Loucy (cell line): ENCODE measurements at regions not wholly inside any gene's neighbourhood (a gene's known extent, or its start where the extent isn't known, plus 50 kb on each side); places are given as distances from the start of the nearest gene placed in this dataset.

ENCODE experiments used
- H2AFZ ChIP-seq: fragments of 200-600 bp; sonication (generic); 2 replicates; pipeline ENCODE4 v1.6.0; 2016; ENCODE audit warnings: antibody characterized with exemption, mild to moderate bottlenecking, low read length, moderate library complexity
- H3F3A ChIP-seq: fragments of 200-600 bp; 2 replicates; pipeline ENCODE4 v1.6.0; 2016; ENCODE audit warnings: antibody characterized with exemption, low read depth, mild to moderate bottlenecking
- H3K27me3 ChIP-seq: fragments of 200-600 bp; sonication (generic); 2 replicates; pipeline ENCODE4 v1.6.1; 2014; ENCODE audit warnings: low read length, mild to moderate bottlenecking; ENCODE audit not compliant: insufficient read depth, poor library complexity, severe bottlenecking
- H3K36me3 ChIP-seq: fragments of 200-600 bp; sonication (generic); 2 replicates; pipeline ENCODE4 v1.6.1; 2016; ENCODE audit warnings: low read length; ENCODE audit not compliant: insufficient read depth
- H3K4me1 ChIP-seq: fragments of 200-600 bp; sonication (generic); 2 replicates; pipeline ENCODE4 v1.5.1; 2014; ENCODE audit warnings: low read length, mild to moderate bottlenecking; ENCODE audit not compliant: insufficient read depth, poor library complexity, severe bottlenecking
- H3K4me2 ChIP-seq: fragments of 200-600 bp; sonication (generic); 2 replicates; pipeline ENCODE4 v1.6.0; 2014; ENCODE audit warnings: antibody characterized with exemption, low read length, low read depth, mild to moderate bottlenecking; ENCODE audit not compliant: poor library complexity, severe bottlenecking
- H3K4me3 ChIP-seq: fragments of 200-600 bp; sonication (generic); 2 replicates; pipeline ENCODE4 v1.5.1; 2014; ENCODE audit warnings: low read length, mild to moderate bottlenecking, mixed read lengths; ENCODE audit not compliant: poor library complexity, severe bottlenecking
- H3K79me2 ChIP-seq: fragments of 200-600 bp; sonication (generic); 2 replicates; pipeline ENCODE4 v1.6.1; 2014; ENCODE audit warnings: low read length; ENCODE audit not compliant: insufficient read depth
- H3K9ac ChIP-seq: fragments of 200-600 bp; sonication (generic); 2 replicates; pipeline ENCODE4 v1.6.0; 2014; ENCODE audit warnings: mild to moderate bottlenecking, low read depth, low read length, moderate library complexity; ENCODE audit not compliant: poor library complexity, severe bottlenecking
- H3K9me2 ChIP-seq: fragments of 200-600 bp; sonication (generic); replicated peaks from 2 replicates; pipeline ENCODE4 v1.6.1; 2016; ENCODE audit warnings: low read depth, low read length, mixed read lengths
- H3K9me3 ChIP-seq: fragments of 200-600 bp; sonication (generic); 2 replicates; pipeline ENCODE4 v1.6.1; 2014; ENCODE audit warnings: mild to moderate bottlenecking, antibody characterized with exemption, low read length, low read depth; ENCODE audit not compliant: insufficient read depth
- H4K20me1 ChIP-seq: fragments of 200-600 bp; sonication (generic); 2 replicates; pipeline ENCODE4 v1.6.0; 2014; ENCODE audit warnings: antibody characterized with exemption, low read length, mild to moderate bottlenecking; ENCODE audit not compliant: insufficient read depth, poor library complexity, severe bottlenecking
- EZH2phosphoT487 ChIP-seq: fragments of 200-600 bp; IDR thresholded peaks from 2 replicates; pipeline ENCODE4 v1.6.1; 2018; ENCODE audit warnings: antibody characterized with exemption, mild to moderate bottlenecking, moderate library complexity, borderline replicate concordance
- TF ChIP-seq, protein P1 (sequence below): fragments of 200-600 bp; sonication (generic); conservative IDR thresholded peaks from 2 replicates; pipeline ENCODE4 v1.5.1; 2014; ENCODE audit warnings: mild to moderate bottlenecking, antibody characterized with exemption, low read length

DNA sequence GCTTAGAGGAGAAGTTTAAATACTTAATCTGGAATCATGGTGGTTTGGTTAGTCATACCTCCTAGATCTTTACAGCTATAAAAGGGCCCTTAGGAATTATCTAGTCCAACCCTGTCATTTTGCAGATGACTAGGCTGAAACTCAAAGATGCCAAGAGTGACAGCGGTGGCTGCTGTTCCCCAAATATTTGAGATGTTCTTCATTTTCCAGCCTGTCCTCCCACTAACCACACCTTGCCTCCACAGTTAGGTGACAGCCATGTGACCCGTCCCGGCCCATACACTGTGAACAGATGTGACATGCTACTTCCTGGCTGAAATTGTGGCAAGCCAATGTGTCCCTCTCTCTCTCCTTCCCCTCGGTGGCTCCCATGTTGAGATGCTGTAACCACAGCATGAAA is 225.5 kb upstream of the IPO5 start:
- Histone ChIP-seq H3K4me1 (no peaks in the 10 kb centered on the region), H3K36me3 (no peaks in the 10 kb centered on the region), H3K9ac (no peak overlapping the region), H4K20me1 (no peaks in the 10 kb centered on the region), H2AFZ (no peak overlapping the region), H3K79me2 (no peaks in the 10 kb centered on the region), H3K4me2 (no peak overlapping the region), H3K9me3 (no peaks in the 10 kb centered on the region; the same call in 1 of the 2 replicates), H3K9me2 (no peaks in the 10 kb centered on the region), H3K27me3 (no peaks in the 10 kb centered on the region), H3K4me3 (no peak overlapping the region), H3F3A (no peaks in the 10 kb centered on the region)
- TF ChIP-seq, protein P1, sequence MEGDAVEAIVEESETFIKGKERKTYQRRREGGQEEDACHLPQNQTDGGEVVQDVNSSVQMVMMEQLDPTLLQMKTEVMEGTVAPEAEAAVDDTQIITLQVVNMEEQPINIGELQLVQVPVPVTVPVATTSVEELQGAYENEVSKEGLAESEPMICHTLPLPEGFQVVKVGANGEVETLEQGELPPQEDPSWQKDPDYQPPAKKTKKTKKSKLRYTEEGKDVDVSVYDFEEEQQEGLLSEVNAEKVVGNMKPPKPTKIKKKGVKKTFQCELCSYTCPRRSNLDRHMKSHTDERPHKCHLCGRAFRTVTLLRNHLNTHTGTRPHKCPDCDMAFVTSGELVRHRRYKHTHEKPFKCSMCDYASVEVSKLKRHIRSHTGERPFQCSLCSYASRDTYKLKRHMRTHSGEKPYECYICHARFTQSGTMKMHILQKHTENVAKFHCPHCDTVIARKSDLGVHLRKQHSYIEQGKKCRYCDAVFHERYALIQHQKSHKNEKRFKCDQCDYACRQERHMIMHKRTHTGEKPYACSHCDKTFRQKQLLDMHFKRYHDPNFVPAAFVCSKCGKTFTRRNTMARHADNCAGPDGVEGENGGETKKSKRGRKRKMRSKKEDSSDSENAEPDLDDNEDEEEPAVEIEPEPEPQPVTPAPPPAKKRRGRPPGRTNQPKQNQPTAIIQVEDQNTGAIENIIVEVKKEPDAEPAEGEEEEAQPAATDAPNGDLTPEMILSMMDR = no peak
- no peak for TF ChIP-seq EZH2phosphoT487

DNA sequence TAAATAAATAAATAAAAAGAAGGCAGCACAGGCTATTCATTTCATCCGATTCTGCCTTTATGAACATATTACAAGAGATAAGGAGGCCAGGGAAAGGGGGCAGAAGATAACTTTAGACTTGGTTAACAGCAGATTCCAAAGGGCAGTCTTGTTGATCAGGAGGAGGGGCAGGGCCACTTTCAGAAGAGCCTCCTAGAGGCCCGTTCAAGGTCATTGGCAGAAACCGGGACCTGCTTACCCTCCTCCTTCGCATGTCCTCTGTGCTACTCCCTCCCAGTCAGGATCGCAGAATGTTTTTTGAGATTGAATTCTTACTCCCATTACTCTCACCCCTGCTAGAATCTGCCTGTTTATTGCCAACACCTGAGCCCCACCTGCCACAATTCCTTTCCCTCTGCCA is 217.0 kb upstream of the IPO5 start:
- Histone ChIP-seq H3K4me2 (no peak overlapping the region), H3K79me2 (no peaks in the 10 kb centered on the region), H3K4me3 (no peak overlapping the region), H2AFZ (no peak overlapping the region), H3K4me1 (no peaks in the 10 kb centered on the region), H3K9ac (no peak overlapping the region), H3F3A (no peaks in the 10 kb centered on the region), H4K20me1 (no peaks in the 10 kb centered on the region), H3K9me2 (no peaks in the 10 kb centered on the region), H3K27me3 (no peaks in the 10 kb centered on the region), H3K9me3 (no peaks in the 10 kb centered on the region), H3K36me3 (no peaks in the 10 kb centered on the region)
- TF ChIP-seq EZH2phosphoT487 = no peak
- TF ChIP-seq, protein P1 = no peak

DNA sequence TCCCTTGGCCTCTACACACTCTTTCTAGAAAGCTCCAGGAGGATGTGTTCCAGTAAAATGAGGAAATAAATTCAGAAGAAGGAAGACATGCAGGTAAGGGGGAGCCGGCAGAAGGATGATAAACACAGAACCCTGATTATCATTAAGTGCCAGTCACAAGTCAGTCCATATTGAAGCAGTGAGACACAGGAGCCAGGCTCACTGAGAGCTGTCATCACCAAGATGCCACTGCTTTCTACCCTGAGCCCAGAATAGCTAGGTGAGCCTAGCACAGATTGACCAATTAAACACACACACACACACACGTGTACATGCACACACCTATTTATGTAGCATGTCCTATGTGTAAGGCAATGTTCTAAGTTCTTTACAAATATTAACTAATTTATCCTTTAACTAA is 211.4 kb upstream of the IPO5 start:
- no peak overlapping the region for H3K9ac ChIP-seq
- no peaks in the 10 kb centered on the region for H3K36me3 ChIP-seq
- H3F3A ChIP-seq = no peaks in the 10 kb centered on the region
- H3K4me1 ChIP-seq = no peaks in the 10 kb centered on the region
- no peaks in the 10 kb centered on the region for H3K79me2 ChIP-seq
- no peak overlapping the region for H2AFZ ChIP-seq
- no peaks in the 10 kb centered on the region for H4K20me1 ChIP-seq
- no peak overlapping the region for H3K4me3 ChIP-seq
- no peak overlapping the region for H3K4me2 ChIP-seq
- no peaks in the 10 kb centered on the region for H3K9me2 ChIP-seq
- TF ChIP-seq, protein P1 = no peak
- no peak for TF ChIP-seq EZH2phosphoT487
- H3K9me3 ChIP-seq = no peaks in the 10 kb centered on the region
- no peaks in the 10 kb centered on the region for H3K27me3 ChIP-seq
